ENCODE measurements at regions not wholly inside any gene's neighbourhood (a gene's known extent, or its start where the extent isn't known, plus 50 kb on each side); places are given as distances from the start of the nearest gene placed in this dataset.
A peak's percentile ranks its signal among the peaks of the same experiment; 100 is the strongest.

DNA sequence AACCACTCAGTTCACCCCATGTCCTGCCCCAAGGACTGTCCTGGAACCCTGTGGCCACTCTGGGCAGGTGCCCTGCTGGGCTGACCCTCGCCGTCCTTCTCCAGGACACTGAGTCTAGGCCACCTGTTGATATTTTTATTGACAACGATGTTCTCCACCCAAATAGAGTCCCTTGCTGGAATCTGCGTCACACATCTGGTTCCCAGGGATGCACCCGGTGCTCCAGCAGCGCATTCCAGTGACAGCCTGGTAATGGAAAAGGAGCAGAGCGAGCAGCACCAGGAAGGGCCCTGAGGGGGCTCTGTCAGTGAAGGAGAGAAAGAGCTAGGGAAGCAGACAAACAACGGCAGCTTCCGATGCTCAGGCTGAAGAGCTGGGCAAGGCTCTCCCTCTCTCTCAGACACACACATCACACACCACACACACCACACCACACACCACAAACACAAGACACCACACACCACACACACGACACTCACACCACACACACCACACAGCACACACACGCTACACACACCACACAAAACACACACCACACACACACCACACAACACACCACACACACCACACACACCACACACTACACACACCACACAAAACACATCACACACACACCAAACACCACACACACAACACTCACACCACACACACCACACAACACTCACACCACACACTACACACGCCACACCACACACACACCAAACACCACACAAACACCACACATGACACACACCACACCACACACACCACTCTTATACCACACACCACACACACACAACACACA, 117.9 kb upstream of the THBS2 start:
- H3K4me3 ChIP-seq: no peak overlapping the region
- no peak for DNase-seq
- peaks cover 0 to 4% (median 0%) of the 10 kb centered on the region in 4 donors for H3K27me3 ChIP-seq
- H3K36me3 ChIP-seq: no peaks in the 10 kb centered on the region
- H3K4me1 ChIP-seq: peaks cover 0 to 22% (median 0%) of the 10 kb centered on the region in 3 donors
- no peak overlapping the region for H3K27ac ChIP-seq
- H3K9me3 ChIP-seq: peaks cover 0 to 14% (median 0%) of the 10 kb centered on the region in 3 donors
- 66 to 96% methylated on average over 4 to 12 of the region's 12 CpGs for WGBS, 2 donors
- intact Hi-C loops (cut with DNase I): no loop called here
- no peak for TF ChIP-seq POLR2A (IDR thresholded peaks at IDR 0.05)
- TF ChIP-seq, protein P1, sequence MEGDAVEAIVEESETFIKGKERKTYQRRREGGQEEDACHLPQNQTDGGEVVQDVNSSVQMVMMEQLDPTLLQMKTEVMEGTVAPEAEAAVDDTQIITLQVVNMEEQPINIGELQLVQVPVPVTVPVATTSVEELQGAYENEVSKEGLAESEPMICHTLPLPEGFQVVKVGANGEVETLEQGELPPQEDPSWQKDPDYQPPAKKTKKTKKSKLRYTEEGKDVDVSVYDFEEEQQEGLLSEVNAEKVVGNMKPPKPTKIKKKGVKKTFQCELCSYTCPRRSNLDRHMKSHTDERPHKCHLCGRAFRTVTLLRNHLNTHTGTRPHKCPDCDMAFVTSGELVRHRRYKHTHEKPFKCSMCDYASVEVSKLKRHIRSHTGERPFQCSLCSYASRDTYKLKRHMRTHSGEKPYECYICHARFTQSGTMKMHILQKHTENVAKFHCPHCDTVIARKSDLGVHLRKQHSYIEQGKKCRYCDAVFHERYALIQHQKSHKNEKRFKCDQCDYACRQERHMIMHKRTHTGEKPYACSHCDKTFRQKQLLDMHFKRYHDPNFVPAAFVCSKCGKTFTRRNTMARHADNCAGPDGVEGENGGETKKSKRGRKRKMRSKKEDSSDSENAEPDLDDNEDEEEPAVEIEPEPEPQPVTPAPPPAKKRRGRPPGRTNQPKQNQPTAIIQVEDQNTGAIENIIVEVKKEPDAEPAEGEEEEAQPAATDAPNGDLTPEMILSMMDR (IDR thresholded peaks at IDR 0.05): no peak

DNA sequence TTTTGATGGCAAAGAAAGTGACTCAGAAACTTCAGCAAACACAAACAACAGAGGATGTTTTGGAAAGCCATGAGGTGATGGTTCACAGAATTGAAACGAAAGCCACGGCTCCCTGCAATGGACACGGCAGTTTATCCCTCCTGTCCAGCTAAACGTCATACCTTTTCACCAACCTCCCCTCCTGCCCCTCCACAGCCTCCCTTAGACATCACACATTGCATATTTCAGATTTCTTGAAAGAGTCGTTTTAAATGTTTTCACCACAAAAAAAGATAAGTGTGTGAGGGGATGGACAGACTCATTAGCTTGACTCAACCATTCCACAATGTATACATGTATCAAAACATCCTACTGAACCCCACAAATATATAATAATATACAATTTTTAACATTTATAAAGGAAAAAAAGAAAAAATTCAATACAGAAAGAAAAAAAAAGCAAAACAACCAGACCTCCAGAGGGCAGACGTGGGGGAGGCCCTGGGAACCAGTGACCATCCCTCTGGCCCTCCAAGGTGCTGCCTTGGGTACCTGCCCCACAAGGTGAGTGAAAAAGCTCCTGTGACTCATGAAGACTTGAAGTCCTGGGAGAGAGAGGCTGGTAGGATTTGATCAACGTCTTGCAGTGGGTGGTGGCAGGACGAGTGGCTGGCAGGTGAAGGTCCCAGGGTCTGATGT, 117.2 kb upstream of the THBS2 start:
- Histone ChIP-seq H3K9me3 (peaks cover 0 to 10% (median 0%) of the 10 kb centered on the region in 3 donors), H3K27me3 (peaks cover 0 to 4% (median 0%) of the 10 kb centered on the region in 4 donors), H3K36me3 (no peaks in the 10 kb centered on the region), H3K4me3 (no peak overlapping the region), H3K4me1 (peaks cover 0 to 22% (median 0%) of the 10 kb centered on the region in 3 donors), H3K27ac (no peak overlapping the region)
- intact Hi-C loops (cut with DNase I): no loop called here
- 59 to 64% methylated on average over 8 of the region's 8 CpGs for WGBS, 2 donors
- DNase-seq: no peak
- TF ChIP-seq POLR2A (IDR thresholded peaks at IDR 0.05): no peak
- TF ChIP-seq, protein P1 (IDR thresholded peaks at IDR 0.05): no peak

DNA sequence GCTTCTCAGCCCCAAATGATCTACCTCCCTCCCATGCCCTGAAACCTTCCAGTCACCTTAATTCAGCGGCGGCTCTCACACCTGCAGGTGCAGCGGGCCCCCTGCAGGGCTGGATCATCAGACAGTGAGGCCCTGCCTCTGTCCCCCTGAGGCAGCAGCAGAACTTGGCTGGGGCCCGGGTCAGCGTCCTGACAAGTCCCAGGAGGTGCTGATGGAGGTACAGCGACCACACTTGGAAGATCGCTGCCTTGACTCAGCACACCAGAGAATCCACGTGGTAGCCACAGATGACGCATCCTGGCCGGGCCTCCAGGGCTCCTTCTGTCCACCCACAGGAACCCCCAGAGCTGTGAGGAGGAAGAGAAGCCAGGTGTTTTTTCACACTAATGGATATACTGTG, 116.4 kb upstream of the THBS2 start:
- intact Hi-C loops (cut with DNase I): no loop called here

DNA sequence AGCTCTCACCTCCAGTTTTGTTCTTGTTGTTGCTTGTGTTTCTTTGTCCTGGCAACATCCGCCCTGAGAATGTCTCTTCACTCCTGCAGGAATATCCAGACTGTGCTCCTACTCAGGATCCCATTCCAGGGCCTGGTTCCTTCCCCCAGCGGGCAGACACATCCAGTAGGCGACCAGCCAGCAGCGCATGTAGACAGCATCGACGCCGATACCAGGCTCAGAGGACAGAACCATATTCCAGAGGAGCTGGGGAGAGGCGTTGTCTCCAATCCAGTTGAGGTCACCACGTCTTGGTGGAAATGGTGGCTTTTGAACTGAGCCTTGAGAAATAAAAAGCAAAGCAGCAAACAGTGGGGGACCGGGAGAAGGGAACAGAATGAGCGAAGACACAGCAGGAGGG, 114.6 kb upstream of the THBS2 start:
- no peak overlapping the region for H3K27ac ChIP-seq
- H3K4me1 ChIP-seq: peaks cover 0 to 21% (median 0%) of the 10 kb centered on the region in 3 donors
- TF ChIP-seq, protein P1 (IDR thresholded peaks at IDR 0.05): no peak
- TF ChIP-seq POLR2A (IDR thresholded peaks at IDR 0.05): no peak
- DNase-seq: no peak
- intact Hi-C loops (cut with DNase I): no loop called here
- WGBS, 2 donors: 88 to 95% methylated on average over 11 of the region's 11 CpGs
- H3K4me3 ChIP-seq: no peak overlapping the region
- H3K27me3 ChIP-seq: no peaks in the 10 kb centered on the region
- no peaks in the 10 kb centered on the region for H3K9me3 ChIP-seq
- H3K36me3 ChIP-seq: no peaks in the 10 kb centered on the region

More for the DNA sequence above, 116.4 kb upstream of the THBS2 start:
- Histone ChIP-seq H3K27me3 (peaks cover 0 to 4% (median 0%) of the 10 kb centered on the region in 4 donors), H3K4me1 (peaks cover 0 to 22% (median 0%) of the 10 kb centered on the region in 3 donors), H3K27ac (no peak overlapping the region), H3K4me3 (no peak overlapping the region), H3K36me3 (no peaks in the 10 kb centered on the region), H3K9me3 (peaks cover 0 to 4% (median 0%) of the 10 kb centered on the region in 3 donors)
- no peak for TF ChIP-seq POLR2A (IDR thresholded peaks at IDR 0.05)
- TF ChIP-seq, protein P1 (IDR thresholded peaks at IDR 0.05): peak in 1 of 6 experiments; percentile 20
- DNase-seq: no peak
- 52 to 57% methylated on average over 2 to 3 of the region's 10 CpGs for WGBS, 2 donors

DNA sequence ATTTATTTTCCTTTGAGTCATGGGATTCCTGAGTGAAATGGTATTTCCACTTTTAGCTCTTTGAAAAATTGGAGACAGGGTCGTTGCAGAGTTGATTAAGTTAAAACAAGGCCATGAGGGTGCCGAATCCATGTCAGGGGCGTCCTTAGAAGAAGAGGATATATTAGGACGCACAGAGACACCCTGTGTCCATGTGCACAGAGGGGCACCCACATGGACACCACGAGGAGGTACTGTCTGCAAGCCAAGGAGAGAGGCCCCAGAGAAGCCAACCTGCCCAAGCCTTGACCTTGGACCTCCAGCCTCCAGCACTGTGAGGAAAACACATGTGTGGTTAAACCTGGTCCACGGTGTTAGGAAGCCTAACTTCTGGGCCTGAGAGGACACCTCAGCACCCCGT, 113.9 kb upstream of the THBS2 start:
- Histone ChIP-seq H3K4me1 (peaks cover 0 to 15% (median 0%) of the 10 kb centered on the region in 3 donors), H3K36me3 (no peaks in the 10 kb centered on the region), H3K27ac (no peak overlapping the region), H3K9me3 (no peaks in the 10 kb centered on the region), H3K4me3 (no peak overlapping the region), H3K27me3 (no peaks in the 10 kb centered on the region)
- WGBS, 2 donors: 72 to 91% methylated on average over 2 to 6 of the region's 7 CpGs
- intact Hi-C loops (cut with DNase I): no loop called here
- no peak for DNase-seq
- TF ChIP-seq, protein P1 (IDR thresholded peaks at IDR 0.05): no peak
- no peak for TF ChIP-seq POLR2A (IDR thresholded peaks at IDR 0.05)

Data from esophagus squamous epithelium (tissue), 5 donors.